Activated T-helper 17 cell treated with anti-CD3 and anti-CD28 coated beads, Interleukin-2, amount 50 U/mL, for 72 hours (primary cell): ENCODE measurements at regions not wholly inside any gene's neighbourhood (a gene's known extent, or its start where the extent isn't known, plus 50 kb on each side); places are given as distances from the start of the nearest gene placed in this dataset.
A peak's percentile ranks its signal among the peaks of the same experiment; 100 is the strongest.
"Not testable (repeated sequence)": the region's sequence is repeated elsewhere in the genome, so short reads cannot be mapped to it uniquely, and the experiment has no call there.

Source experiments
- ATAC-seq: fragments of 150-1000 bp; cut with Tn5 transposase; replicated peaks from 2 replicates; pipeline ENCODE4 v1.10.0; 2021; ENCODE audit warnings: mild to moderate bottlenecking, moderate library complexity
- H3K27ac Mint-ChIP-seq: one replicate; pipeline ENCODE4 v1.8.0; 2022; ENCODE audit warnings: mixed read lengths
- H3K27me3 Mint-ChIP-seq: one replicate; pipeline ENCODE4 v1.8.0; 2022; ENCODE audit warnings: mixed read lengths
- H3K36me3 Mint-ChIP-seq: one replicate; pipeline ENCODE4 v1.8.0; 2022; ENCODE audit warnings: low read depth, mild to moderate bottlenecking, mixed read lengths
- H3K4me1 Mint-ChIP-seq: one replicate; pipeline ENCODE4 v1.8.0; 2022; ENCODE audit warnings: mixed read lengths
- H3K4me3 Mint-ChIP-seq: one replicate; pipeline ENCODE4 v1.8.0; 2022; ENCODE audit warnings: mild to moderate bottlenecking, mixed read lengths
- H3K9me3 Mint-ChIP-seq: one replicate; pipeline ENCODE4 v1.8.0; 2022; ENCODE audit warnings: mixed read lengths

- no peaks in the 10 kb centered on the region for H3K9me3 Mint-ChIP-seq
- ATAC-seq = no peak
- no peaks in the 10 kb centered on the region for H3K27me3 Mint-ChIP-seq
- no peaks in the 10 kb centered on the region for H3K36me3 Mint-ChIP-seq
- no peak overlapping the region for H3K27ac Mint-ChIP-seq
- H3K4me3 Mint-ChIP-seq = no peak overlapping the region
- H3K4me1 Mint-ChIP-seq = no peaks in the 10 kb centered on the region
Measured at GRCh38 chr13:73171271-73171682, 112.5 kb downstream of the KLF5 start.

- H3K27me3 Mint-ChIP-seq = no peaks in the 10 kb centered on the region
- no peak overlapping the region for H3K4me3 Mint-ChIP-seq
- no peak for ATAC-seq
Measured at GRCh38 chr13:73169971-73170370, 111.2 kb downstream of the KLF5 start.

GRCh38 chr13:73168953-73169401, 110.2 kb downstream of the KLF5 start:
- no peaks in the 10 kb centered on the region for H3K4me1 Mint-ChIP-seq
- H3K9me3 Mint-ChIP-seq = no peaks in the 10 kb centered on the region
- no peaks in the 10 kb centered on the region for H3K27me3 Mint-ChIP-seq
- no peaks in the 10 kb centered on the region for H3K36me3 Mint-ChIP-seq
- H3K4me3 Mint-ChIP-seq = no peak overlapping the region
- no peak overlapping the region for H3K27ac Mint-ChIP-seq
- ATAC-seq = no peak

More at GRCh38 chr13:73169971-73170370, 111.2 kb downstream of the KLF5 start:
- H3K9me3 Mint-ChIP-seq = no peaks in the 10 kb centered on the region
- H3K4me1 Mint-ChIP-seq = no peaks in the 10 kb centered on the region
- no peak overlapping the region for H3K27ac Mint-ChIP-seq
- no peaks in the 10 kb centered on the region for H3K36me3 Mint-ChIP-seq

DNA sequence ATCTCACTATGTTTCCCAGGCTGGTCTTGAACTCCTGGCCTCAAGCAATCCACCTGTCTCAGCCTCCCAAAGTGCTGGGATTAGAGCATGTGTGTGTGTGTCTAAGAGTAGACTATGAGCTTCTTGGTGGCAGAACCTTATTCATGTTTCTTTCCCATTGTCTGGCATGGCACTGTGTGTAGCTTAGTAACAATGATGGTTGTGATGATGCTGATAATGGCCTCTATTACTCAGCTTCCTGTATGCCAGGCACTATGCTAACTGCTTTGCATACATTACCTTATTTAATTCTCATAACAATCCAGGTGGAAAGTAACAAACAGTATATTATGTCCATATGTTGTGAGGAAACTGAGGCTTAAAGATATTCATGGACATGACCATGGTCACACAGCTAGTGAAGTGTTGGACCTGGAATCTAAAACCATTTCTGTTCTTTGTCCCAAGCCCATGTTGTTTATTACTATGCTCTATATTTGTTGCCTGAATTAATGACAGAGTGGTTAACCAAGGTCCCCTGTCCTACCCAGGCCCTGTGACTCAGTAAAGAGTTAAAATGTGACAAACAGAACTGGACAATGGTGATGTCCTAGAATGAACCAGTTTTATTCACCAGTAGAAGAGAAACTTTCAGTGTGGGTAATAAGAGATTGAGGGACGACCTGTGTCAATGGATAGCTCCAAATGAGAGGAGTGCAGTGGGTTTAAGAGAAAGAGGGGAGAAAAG, 109.6 kb downstream of the KLF5 start:
- peak; percentile 78 for ATAC-seq
- Mint-ChIP-seq H3K27me3 (no peaks in the 10 kb centered on the region), H3K27ac (no peak overlapping the region), H3K4me1 (no peaks in the 10 kb centered on the region), H3K4me3 (no peak overlapping the region), H3K36me3 (no peaks in the 10 kb centered on the region), H3K9me3 (no peaks in the 10 kb centered on the region)

DNA sequence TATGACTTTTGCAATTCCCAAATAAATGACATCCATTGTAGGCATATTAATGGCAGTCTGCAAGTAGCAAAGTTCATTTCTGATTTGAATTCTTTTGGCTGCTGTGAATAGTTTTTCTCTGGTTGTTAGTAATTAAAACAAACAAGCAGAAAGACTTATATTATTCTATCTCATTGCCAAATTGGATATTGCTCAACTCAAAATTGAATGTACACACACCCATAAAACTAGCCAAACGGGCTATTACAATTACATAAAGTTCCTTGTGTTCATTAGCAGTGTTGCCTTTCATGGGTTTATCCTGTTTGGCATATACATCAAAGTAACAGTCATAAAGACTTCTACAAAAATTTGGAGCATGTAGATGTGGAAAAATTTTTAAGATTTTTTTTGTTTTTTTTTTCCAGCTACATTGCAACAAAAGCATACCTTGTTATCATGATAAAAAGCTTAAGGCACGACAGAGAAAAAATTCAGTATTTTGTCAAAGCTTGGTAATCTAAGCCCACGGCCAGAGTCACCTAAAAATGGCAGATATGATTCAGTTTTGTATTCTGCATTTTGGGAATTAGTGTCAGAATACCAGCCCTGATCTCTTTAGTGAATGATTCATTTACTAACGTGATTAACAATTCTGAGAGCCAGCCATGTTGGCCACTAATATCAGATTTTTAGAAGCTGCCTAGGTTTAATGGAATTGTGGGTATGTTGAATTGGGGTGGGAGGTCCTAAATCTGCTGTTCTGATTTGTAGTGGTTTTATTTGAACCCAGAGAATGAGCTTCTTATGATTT, 108.4 kb downstream of the KLF5 start:
- Mint-ChIP-seq H3K36me3 (no peaks in the 10 kb centered on the region), H3K27me3 (no peaks in the 10 kb centered on the region), H3K9me3 (no peaks in the 10 kb centered on the region), H3K4me1 (no peaks in the 10 kb centered on the region), H3K4me3 (no peak overlapping the region), H3K27ac (no peak overlapping the region)
- no peak for ATAC-seq

DNA sequence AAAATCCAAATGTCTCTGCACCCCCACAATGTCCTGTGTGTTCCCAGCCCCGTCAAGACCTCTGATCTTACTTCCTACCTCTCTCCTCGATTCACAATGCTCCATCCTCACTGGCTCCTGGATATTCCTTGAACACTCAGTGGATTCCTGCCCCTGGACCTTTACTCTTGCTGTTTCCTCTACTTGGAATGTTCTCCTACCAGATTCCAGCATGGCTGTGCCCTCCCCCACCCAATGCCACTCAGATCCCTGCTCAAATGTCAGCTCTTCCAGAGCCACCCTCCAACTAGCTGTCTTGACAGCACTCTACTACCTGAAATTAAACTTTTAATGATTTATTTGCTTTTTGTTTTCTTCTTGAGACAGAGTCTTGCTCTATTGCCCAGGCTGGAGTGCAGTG, 107.4 kb downstream of the KLF5 start:
- H3K4me1 Mint-ChIP-seq = no peaks in the 10 kb centered on the region
- no peak overlapping the region for H3K27ac Mint-ChIP-seq
- no peaks in the 10 kb centered on the region for H3K36me3 Mint-ChIP-seq
- H3K27me3 Mint-ChIP-seq = no peaks in the 10 kb centered on the region
- no peak for ATAC-seq
- no peaks in the 10 kb centered on the region for H3K9me3 Mint-ChIP-seq
- no peak overlapping the region for H3K4me3 Mint-ChIP-seq

- no peak overlapping the region for H3K27ac Mint-ChIP-seq
- H3K36me3 Mint-ChIP-seq = no peaks in the 10 kb centered on the region
- H3K4me1 Mint-ChIP-seq = no peaks in the 10 kb centered on the region
- no peak overlapping the region for H3K4me3 Mint-ChIP-seq
- ATAC-seq = peak; percentile 28
- no peaks in the 10 kb centered on the region for H3K27me3 Mint-ChIP-seq
- H3K9me3 Mint-ChIP-seq = no peaks in the 10 kb centered on the region
Measured at GRCh38 chr13:73162912-73163911, 104.4 kb downstream of the KLF5 start.

- H3K4me3 Mint-ChIP-seq, ATAC-seq, H3K27ac Mint-ChIP-seq, H3K27me3 Mint-ChIP-seq, H3K36me3 Mint-ChIP-seq, H3K9me3 Mint-ChIP-seq, H3K4me1 Mint-ChIP-seq: not testable (repeated sequence)
Measured at GRCh38 chr13:73160371-73161031, 101.7 kb downstream of the KLF5 start.

GRCh38 chr13:73158851-73159250, 100.0 kb downstream of the KLF5 start:
- no peak overlapping the region for H3K4me3 Mint-ChIP-seq
- H3K36me3 Mint-ChIP-seq = no peaks in the 10 kb centered on the region
- no peak overlapping the region for H3K27ac Mint-ChIP-seq
- H3K4me1 Mint-ChIP-seq = no peaks in the 10 kb centered on the region
- no peaks in the 10 kb centered on the region for H3K9me3 Mint-ChIP-seq
- peaks cover 3% of the 10 kb centered on the region for H3K27me3 Mint-ChIP-seq
- ATAC-seq = no peak

GRCh38 chr13:73157031-73157430, 98.2 kb downstream of the KLF5 start:
- H3K4me3 Mint-ChIP-seq = no peak overlapping the region
- H3K4me1 Mint-ChIP-seq = no peaks in the 10 kb centered on the region

GRCh38 chr13:73146707-73147106, 87.9 kb downstream of the KLF5 start:
- no peak for ATAC-seq
- H3K36me3 Mint-ChIP-seq = no peaks in the 10 kb centered on the region
- H3K9me3 Mint-ChIP-seq = peaks cover 6% of the 10 kb centered on the region
- no peaks in the 10 kb centered on the region for H3K4me1 Mint-ChIP-seq
- H3K4me3 Mint-ChIP-seq = no peak overlapping the region
- peaks cover 16% of the 10 kb centered on the region for H3K27me3 Mint-ChIP-seq
- no peak overlapping the region for H3K27ac Mint-ChIP-seq

More at GRCh38 chr13:73157031-73157430, 98.2 kb downstream of the KLF5 start:
- Mint-ChIP-seq H3K36me3 (no peaks in the 10 kb centered on the region), H3K27me3 (peaks cover 3% of the 10 kb centered on the region), H3K27ac (no peak overlapping the region), H3K9me3 (no peaks in the 10 kb centered on the region)
- ATAC-seq = no peak

DNA sequence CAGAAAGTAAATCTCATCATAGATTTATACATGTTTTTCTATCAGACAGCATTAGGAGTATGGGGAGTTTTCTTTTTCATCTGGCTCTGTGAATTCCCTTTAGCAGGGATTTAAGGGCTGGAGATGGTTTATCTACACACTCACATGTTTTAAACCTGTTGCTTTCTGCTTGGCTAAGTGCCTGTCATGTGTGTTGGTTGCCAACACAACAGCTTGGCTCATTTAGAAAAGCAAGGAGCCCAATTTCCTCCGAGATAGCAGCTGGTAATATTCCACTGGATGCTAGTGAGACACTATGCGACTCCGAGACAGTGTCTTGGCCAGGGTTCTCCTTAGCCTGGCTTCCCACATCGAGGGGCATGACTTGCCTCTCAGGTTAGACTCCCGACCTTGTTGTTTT, 83.3 kb downstream of the KLF5 start:
- Mint-ChIP-seq H3K4me1 (no peaks in the 10 kb centered on the region), H3K27ac (no peak overlapping the region), H3K27me3 (peaks cover 16% of the 10 kb centered on the region), H3K36me3 (no peaks in the 10 kb centered on the region), H3K9me3 (peaks cover 6% of the 10 kb centered on the region), H3K4me3 (no peak overlapping the region)
- no peak for ATAC-seq

- peaks cover 6% of the 10 kb centered on the region for H3K9me3 Mint-ChIP-seq
- peaks cover 16% of the 10 kb centered on the region for H3K27me3 Mint-ChIP-seq
- no peak overlapping the region for H3K4me3 Mint-ChIP-seq
- H3K27ac Mint-ChIP-seq = no peak overlapping the region
- no peaks in the 10 kb centered on the region for H3K4me1 Mint-ChIP-seq
- no peak for ATAC-seq
- no peaks in the 10 kb centered on the region for H3K36me3 Mint-ChIP-seq
Measured at GRCh38 chr13:73141292-73141771, 82.5 kb downstream of the KLF5 start.

DNA sequence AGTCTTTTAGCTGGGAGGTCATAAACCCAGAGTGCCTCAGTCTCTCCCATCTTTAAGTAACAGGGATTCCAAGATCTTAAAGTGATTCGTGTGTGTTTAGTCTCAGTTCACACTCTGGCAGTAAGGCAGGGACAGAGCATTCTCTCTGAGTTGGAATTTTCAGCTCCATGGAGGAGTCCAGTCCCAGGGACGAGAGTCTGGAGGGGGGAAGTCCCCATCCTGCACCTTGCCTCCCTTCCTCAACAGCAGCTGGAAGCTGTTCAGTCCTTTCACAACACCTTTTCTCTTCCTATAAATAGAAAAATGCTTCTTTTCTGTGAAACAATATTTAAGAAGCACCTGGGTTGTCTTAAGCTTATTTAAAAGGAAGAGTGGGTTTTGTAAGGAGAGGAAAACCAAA, 82.0 kb downstream of the KLF5 start:
- H3K36me3 Mint-ChIP-seq = no peaks in the 10 kb centered on the region
- H3K4me3 Mint-ChIP-seq = no peak overlapping the region
- H3K9me3 Mint-ChIP-seq = peaks cover 6% of the 10 kb centered on the region
- no peaks in the 10 kb centered on the region for H3K4me1 Mint-ChIP-seq
- peaks cover 11% of the 10 kb centered on the region for H3K27me3 Mint-ChIP-seq
- H3K27ac Mint-ChIP-seq = no peak overlapping the region
- no peak for ATAC-seq
